Lung (tissue), 11 donors: ENCODE measurements at regions not wholly inside any gene's neighbourhood (a gene's known extent, or its start where the extent isn't known, plus 50 kb on each side); places are given as distances from the start of the nearest gene placed in this dataset.
"Not testable (repeated sequence)": the region's sequence is repeated elsewhere in the genome, so short reads cannot be mapped to it uniquely, and the experiment has no call there.

Experiments
- ATAC-seq: fragments of 200-7000 bp; cut with Tn5 transposase; one replicate; pipeline ENCODE4 v1.9.1; 2020; ENCODE audit warnings: moderate number of reproducible peaks; ENCODE audit not compliant: insufficient read depth, low FRiP score
- DNase-seq, 3 donors: peaks; one replicate each; pipeline ENCODE4 v3.0.0-alpha.2; 2013 to 2017
- H3K27ac ChIP-seq, 2 donors: one replicate each; pipeline ENCODE4 v1.5.1; 2013; ENCODE audit warnings: mild to moderate bottlenecking in 2 of 2, moderate library complexity in 2 of 2, control low read depth in 1 of 2, inconsistent platforms in 1 of 2, low read depth in 1 of 2, low read length in 1 of 2
- H3K27me3 ChIP-seq, 3 donors: one replicate each; pipeline ENCODE4 v1.5.1; 2013; ENCODE audit warnings: low read length in 2 of 3; ENCODE audit not compliant: control insufficient read depth in 3 of 3, insufficient read depth in 3 of 3
- H3K36me3 ChIP-seq, 4 donors: one replicate each; pipeline ENCODE4 v1.5.1; 2013; ENCODE audit warnings: low read length in 4 of 4, mild to moderate bottlenecking in 1 of 4, moderate library complexity in 1 of 4; ENCODE audit not compliant: control insufficient read depth in 4 of 4, insufficient read depth in 4 of 4
- H3K4me1 ChIP-seq, 5 donors: one replicate each; pipeline ENCODE4 v1.5.1; 2013; ENCODE audit warnings: low read length in 5 of 5, mild to moderate bottlenecking in 2 of 5, moderate library complexity in 1 of 5; ENCODE audit not compliant: control insufficient read depth in 5 of 5, insufficient read depth in 5 of 5
- H3K4me3 ChIP-seq: one replicate; pipeline ENCODE4 v1.5.1; 2013; ENCODE audit warnings: mild to moderate bottlenecking, control low read depth, moderate library complexity
- H3K9ac ChIP-seq, 2 donors: one replicate each; pipeline ENCODE4 v1.5.1; 2013; ENCODE audit warnings: low read length in 2 of 2, control low read depth in 1 of 2; ENCODE audit not compliant: insufficient read depth in 1 of 2
- H3K9me3 ChIP-seq, 4 donors: one replicate each; pipeline ENCODE4 v1.5.1; 2013; ENCODE audit warnings: low read length in 3 of 4, mild to moderate bottlenecking in 1 of 4, moderate library complexity in 1 of 4; ENCODE audit not compliant: control insufficient read depth in 4 of 4, insufficient read depth in 3 of 4
- CTCF ChIP-seq: IDR thresholded peaks from 2 replicates; pipeline ENCODE4 v1.5.1; 2012; ENCODE audit warnings: mild to moderate bottlenecking; ENCODE audit errors: control extremely low read depth, extremely low read depth
- WGBS, 2 donors: extraction: QIAGEN DNeasy Blood & Tissue Kit; methylation state at CpG; one replicate each; pipeline ENCODE4 v1.1.7; 2013; 5-methylcytosine and 5-hydroxymethylcytosine counted together
- donor health status: control.
- donor health status: control.
- donor health status: Bipolar disorder and iron deficiency.
- donor health status: healthy.
- donor health status: DM: yes; HTN: yes; CAD: no.

GRCh38 chr10:37535459-37536246 is 321.8 kb downstream of the ZNF248 start:
- no peaks in the 10 kb centered on the region for H3K4me1 ChIP-seq
- no peak overlapping the region for H3K4me3 ChIP-seq
- no peak for ATAC-seq
- DNase-seq, result no peak
- no peaks in the 10 kb centered on the region for H3K36me3 ChIP-seq
- H3K27me3 ChIP-seq, result no peaks in the 10 kb centered on the region
- no peak for TF ChIP-seq CTCF
- peaks cover 0 to 8% (median 3%) of the 10 kb centered on the region in 4 donors for H3K9me3 ChIP-seq
- WGBS, 2 donors, result 47 to 50% methylated on average over 3 of the region's 3 CpGs
- H3K9ac ChIP-seq, result no peak overlapping the region
- no peak overlapping the region for H3K27ac ChIP-seq

- ATAC-seq (no peak), DNase-seq (no peak)
- H3K9me3 ChIP-seq, result peaks cover 0 to 8% (median 3%) of the 10 kb centered on the region in 4 donors
- no peaks in the 10 kb centered on the region for H3K27me3 ChIP-seq
- no peaks in the 10 kb centered on the region for H3K36me3 ChIP-seq
- no peak overlapping the region for H3K9ac ChIP-seq
- H3K27ac ChIP-seq, result no peak overlapping the region
- H3K4me1 ChIP-seq, result no peaks in the 10 kb centered on the region
- H3K4me3 ChIP-seq, result no peak overlapping the region
- TF ChIP-seq CTCF, result no peak
- whole genome bisulfite sequencing, 2 donors, result 85 to 95% methylated on average over 3 of the region's 3 CpGs
Measured at GRCh38 chr10:37534166-37534565, 323.2 kb downstream of the ZNF248 start.

- 37 to 45% methylated on average over 2 of the region's 2 CpGs for WGBS, 2 donors
- not testable (repeated sequence) for H3K9me3 ChIP-seq, H3K36me3 ChIP-seq, H3K4me3 ChIP-seq, DNase-seq, H3K9ac ChIP-seq, H3K27ac ChIP-seq, ATAC-seq, H3K27me3 ChIP-seq, H3K4me1 ChIP-seq
Measured at GRCh38 chr10:37525410-37525809, 332.0 kb downstream of the ZNF248 start.

- 76 to 77% methylated on average over 2 of the region's 2 CpGs for WGBS, 2 donors
- no peak overlapping the region for H3K27ac ChIP-seq
- no peak for TF ChIP-seq CTCF
- ATAC-seq, result no peak
- no peaks in the 10 kb centered on the region for H3K36me3 ChIP-seq
- H3K9ac ChIP-seq, result no peak overlapping the region
- no peaks in the 10 kb centered on the region for H3K27me3 ChIP-seq
- H3K4me1 ChIP-seq, result no peaks in the 10 kb centered on the region
- no peak overlapping the region for H3K4me3 ChIP-seq
- DNase-seq, result no peak
- peaks cover 0 to 1% (median 0%) of the 10 kb centered on the region in 4 donors for H3K9me3 ChIP-seq
Measured at GRCh38 chr10:37520488-37520887, 336.9 kb downstream of the ZNF248 start.

GRCh38 chr10:37510520-37510919 is 346.9 kb downstream of the ZNF248 start:
- 89 to 90% methylated on average over 3 of the region's 3 CpGs for WGBS, 2 donors
- H3K9ac ChIP-seq, H3K27ac ChIP-seq, H3K9me3 ChIP-seq, H3K36me3 ChIP-seq, H3K4me3 ChIP-seq, H3K4me1 ChIP-seq, H3K27me3 ChIP-seq, DNase-seq, ATAC-seq: not testable (repeated sequence)
